Left cardiac atrium (tissue), 4 donors: ENCODE measurements at regions not wholly inside any gene's neighbourhood (a gene's known extent, or its start where the extent isn't known, plus 50 kb on each side); places are given as distances from the start of the nearest gene placed in this dataset.
A peak's percentile ranks its signal among the peaks of the same experiment; 100 is the strongest.

Experiments
- ATAC-seq, 2 donors: fragments of 200-7000 bp; cut with Tn5 transposase; one replicate each; pipeline ENCODE4 v1.9.1; 2020; ENCODE audit warnings: mild to moderate bottlenecking in 2 of 2, moderate library complexity in 2 of 2
- DNase-seq: peaks from one replicate; pipeline ENCODE4 v3.0.0-alpha.2; 2020
- intact Hi-C, 2 donors: fragments of 100-400 bp; cut with DNase I; formaldehyde crosslinking; loops; one replicate each; pipeline versions ENCODE4 v1.14.1 to v1.15.1; 2022 to 2023
- donor health status: DM: no; HTN: yes; CAD: no.
- donor health status: DM: no; HTN: yes; CAD: no; lungs with severe emphysema.
- donor health status: DM: yes; HTN: yes; CAD: no.
- donor health status: Dilated cardiomyopathy.

- intact Hi-C loops: loop anchor here in 1 of 2 donors (5.0 to 10.0 kb wide), 2 partner anchors 146 to 352 kb away; no protein-coding TSS in a partner anchor
- DNase-seq (no peak), ATAC-seq (no peak)
These were observed 243.8 kb downstream of the MTERF1 start for GRCh38 chr7:91636728-91637127.

- intact Hi-C loops: no loop called here
- DNase-seq: no peak
- ATAC-seq: no peak
These were observed 236.2 kb downstream of the MTERF1 start for GRCh38 chr7:91644256-91644655.

GRCh38 chr7:91645542-91645941 is 235.0 kb downstream of the MTERF1 start:
- DNase-seq (no peak), ATAC-seq (no peak)
- intact Hi-C loops: no loop called here

- intact Hi-C loops: no loop called here
- ATAC-seq (no peak), DNase-seq (no peak)
These were observed 228.5 kb downstream of the MTERF1 start for GRCh38 chr7:91651986-91652385.

- intact Hi-C loops: no loop called here
- DNase-seq: no peak
- no peak for ATAC-seq
These were observed 227.2 kb downstream of the MTERF1 start for GRCh38 chr7:91653286-91653685.

- intact Hi-C loops: no loop called here
These were observed 224.8 kb downstream of the MTERF1 start for GRCh38 chr7:91655656-91656055.

GRCh38 chr7:91656541-91657482 is 223.7 kb downstream of the MTERF1 start:
- ATAC-seq (peak; percentile 41 to 92), DNase-seq (peak; percentile 23)
- intact Hi-C loops: no loop called here

More at GRCh38 chr7:91655656-91656055, 224.8 kb downstream of the MTERF1 start:
- ATAC-seq (no peak), DNase-seq (no peak)

- peak in 1 of 2 donors; percentile 90 for ATAC-seq
These were observed 222.9 kb downstream of the MTERF1 start for GRCh38 chr7:91657483-91658071.

GRCh38 chr7:91659096-91659495 is 221.4 kb downstream of the MTERF1 start:
- intact Hi-C loops: no loop called here
- DNase-seq (no peak), ATAC-seq (no peak)

More at GRCh38 chr7:91657483-91658071, 222.9 kb downstream of the MTERF1 start:
- intact Hi-C loops: no loop called here
- no peak for DNase-seq

GRCh38 chr7:91660734-91661356 is 219.7 kb downstream of the MTERF1 start:
- intact Hi-C loops: no loop called here
- DNase-seq: no peak

GRCh38 chr7:91661727-91662126 is 218.8 kb downstream of the MTERF1 start:
- ATAC-seq (no peak), DNase-seq (no peak)
- intact Hi-C loops: no loop called here

More at GRCh38 chr7:91660734-91661356, 219.7 kb downstream of the MTERF1 start:
- no peak for ATAC-seq

- no peak for DNase-seq
- intact Hi-C loops: no loop called here
- no peak for ATAC-seq
These were observed 212.3 kb downstream of the MTERF1 start for GRCh38 chr7:91668217-91668616.

GRCh38 chr7:91671245-91671644 is 209.3 kb downstream of the MTERF1 start:
- intact Hi-C loops: no loop called here
- ATAC-seq (no peak), DNase-seq (no peak)

GRCh38 chr7:91674470-91674869 is 206.0 kb downstream of the MTERF1 start:
- DNase-seq (no peak), ATAC-seq (no peak)
- intact Hi-C loops: no loop called here

- intact Hi-C loops: loop anchor here in 1 of 2 donors (10.0 kb wide), 1 partner anchor 93 kb away; no protein-coding TSS in a partner anchor
- ATAC-seq: no peak
- no peak for DNase-seq
These were observed 198.8 kb downstream of the MTERF1 start for GRCh38 chr7:91681718-91682117.

- intact Hi-C loops: loop anchor here in 1 of 2 donors (10.0 kb wide), 1 partner anchor 91 kb away; no protein-coding TSS in a partner anchor
- ATAC-seq (peak; percentile 71), DNase-seq (no peak)
These were observed 196.7 kb downstream of the MTERF1 start for GRCh38 chr7:91683823-91684222.

GRCh38 chr7:91685544-91685943 is 195.0 kb downstream of the MTERF1 start:
- intact Hi-C loops: loop anchor here in 1 of 2 donors (10.0 kb wide), 1 partner anchor 89 kb away; no protein-coding TSS in a partner anchor
- ATAC-seq: peak in 1 of 2 donors; percentile 95
- DNase-seq: no peak

GRCh38 chr7:91690541-91691070 is 189.9 kb downstream of the MTERF1 start:
- intact Hi-C loops: no loop called here
- DNase-seq: no peak
- no peak for ATAC-seq

GRCh38 chr7:91691865-91692264 is 188.6 kb downstream of the MTERF1 start:
- DNase-seq (no peak), ATAC-seq (no peak)
- intact Hi-C loops: no loop called here
